Stimulated activated CD4-positive, alpha-beta T cell treated with anti-CD3 and anti-CD28 coated beads, TNF-alpha, amount 100 ng/mL, for 4 hours (primary cell): ENCODE measurements at regions not wholly inside any gene's neighbourhood (a gene's known extent, or its start where the extent isn't known, plus 50 kb on each side); places are given as distances from the start of the nearest gene placed in this dataset.
"Not testable (repeated sequence)": the region's sequence is repeated elsewhere in the genome, so short reads cannot be mapped to it uniquely, and the experiment has no call there.

ENCODE experiments used
- DNase-seq, 3 experiments: peaks; one replicate each; pipeline ENCODE4 v3.0.0-alpha.2; 2020; ENCODE audit warnings: low read depth in 3 of 3

GRCh38 chr2:234406085-234406484 lies 90.8 kb downstream of the ARL4C start:
- no peak for DNase-seq

GRCh38 chr2:234405462-234405861 lies 91.4 kb downstream of the ARL4C start:
- DNase-seq, result no peak

- no peak for DNase-seq
Measured at GRCh38 chr2:234404957-234405356, 91.9 kb downstream of the ARL4C start.

- no peak for DNase-seq
Measured at GRCh38 chr2:234403751-234404150, 93.1 kb downstream of the ARL4C start.

GRCh38 chr2:234403074-234403473 lies 93.8 kb downstream of the ARL4C start:
- DNase-seq, result no peak

GRCh38 chr2:234401426-234401825 lies 95.5 kb downstream of the ARL4C start:
- no peak for DNase-seq

GRCh38 chr2:234399451-234400246 lies 97.2 kb downstream of the ARL4C start:
- no peak for DNase-seq

GRCh38 chr2:234398531-234398930 lies 98.3 kb downstream of the ARL4C start:
- DNase-seq, result no peak

- DNase-seq, result no peak
Measured at GRCh38 chr2:234395891-234396420, 100.9 kb downstream of the ARL4C start.

GRCh38 chr2:234394450-234394849 lies 102.4 kb downstream of the ARL4C start:
- DNase-seq, result no peak

- no peak for DNase-seq
Measured at GRCh38 chr2:234393354-234393753, 103.5 kb downstream of the ARL4C start.

- DNase-seq, result no peak
Measured at GRCh38 chr2:234392041-234392615, 104.8 kb downstream of the ARL4C start.

GRCh38 chr2:234391625-234392024 lies 105.3 kb downstream of the ARL4C start:
- DNase-seq, result no peak

GRCh38 chr2:234389661-234390060 lies 107.2 kb downstream of the ARL4C start:
- DNase-seq, result not testable (repeated sequence)

- no peak for DNase-seq
Measured at GRCh38 chr2:234388591-234388990, 108.3 kb downstream of the ARL4C start.

GRCh38 chr2:234386971-234387370 lies 109.9 kb downstream of the ARL4C start:
- no peak for DNase-seq

GRCh38 chr2:234382131-234382530 lies 114.8 kb downstream of the ARL4C start:
- no peak for DNase-seq

GRCh38 chr2:234378958-234379357 lies 117.9 kb downstream of the ARL4C start:
- not testable (repeated sequence) for DNase-seq

GRCh38 chr2:234378440-234378839 lies 118.4 kb downstream of the ARL4C start:
- no peak for DNase-seq

- DNase-seq, result no peak
Measured at GRCh38 chr2:234377761-234378391, 119.0 kb downstream of the ARL4C start.

GRCh38 chr2:234376229-234376628 lies 120.7 kb downstream of the ARL4C start:
- no peak for DNase-seq

GRCh38 chr2:234375176-234375880 lies 121.6 kb downstream of the ARL4C start:
- DNase-seq, result no peak
